K562 (cell line): ENCODE measurements at regions not wholly inside any gene's neighbourhood (a gene's known extent, or its start where the extent isn't known, plus 50 kb on each side); places are given as distances from the start of the nearest gene placed in this dataset.

ENCODE experiments used
- ATAC-seq: fragments of 200-7000 bp; cut with Tn5 transposase; 3 replicates; pipeline ENCODE4 v1.9.1; 2020; ENCODE audit warnings: moderate library complexity
- BruUV-seq: library from RNA; stranded (reverse); fragments of 400-500 nt; replicated peaks from 2 replicates; lab custom pipeline; 2021; lab: Mats Ljungman, UMichigan
- CTCF ChIA-PET: fragments of 300-600 bp; formaldehyde crosslinking; extraction: SDS; loops from one replicate; lab custom pipeline; 2021; ENCODE audit warnings: low intra/inter-chr PET ratio; lab: Yijun Ruan, JAX
- POLR2A ChIA-PET: fragments of 300-600, 350-650 bp; sonication (Branson Sonifier 250); formaldehyde crosslinking; extraction: SDS; loops from one replicate; lab custom pipeline; 2021; ENCODE audit warnings: antibody characterized with exemption, inconsistent platforms; lab: Yijun Ruan, JAX
- DNase-seq, 4 experiments: peaks; one replicate each; pipeline versions ENCODE4 v3.0.0 to v3.0.0-alpha.2; 2011 to 2018; ENCODE audit warnings: low spot score in 3 of 4, mixed read lengths in 3 of 4; ENCODE audit errors: extremely low read depth in 1 of 4
- FAIRE-seq: peaks from 2 replicates; lab custom pipeline; 2011; peaks lifted over from hg19 to GRCh38; lab: Jason Lieb, UNC
- H2AFZ ChIP-seq: 2 replicates; pipeline ENCODE4 v1.6.0; 2011; ENCODE audit warnings: low read depth, low read length, control low read depth, inconsistent platforms
- H3K27ac ChIP-seq: fragments of 200-600 bp; 3 replicates; pipeline ENCODE4 v1.8.0; 2011; ENCODE audit warnings: low read depth, mild to moderate bottlenecking, control low read depth, inconsistent platforms, low read length, moderate library complexity, mixed read lengths; ENCODE audit errors: extremely low read depth
- H3K27me3 ChIP-seq, 2 experiments: fragments of 300-600 bp in 1 of 2; 2 replicates in 1 of 2; 3 replicates in 1 of 2; pipeline versions ENCODE4 v1.6.0 to v1.8.0; 2011; ENCODE audit warnings: inconsistent platforms in 2 of 2, low read length in 2 of 2, mild to moderate bottlenecking in 1 of 2, mixed read lengths in 1 of 2, moderate library complexity in 1 of 2; ENCODE audit not compliant: control insufficient read depth in 2 of 2, insufficient read depth in 2 of 2
- H3K36me3 ChIP-seq: fragments of 300-600 bp; 3 replicates; pipeline ENCODE4 v1.8.0; 2011; ENCODE audit warnings: mild to moderate bottlenecking, low read length, inconsistent platforms; ENCODE audit not compliant: control insufficient read depth, insufficient read depth
- H3K4me1 ChIP-seq, 2 experiments: fragments of 200-600 bp in 1 of 2; replicated peaks in 1 of 2; 2 replicates in 1 of 2; 3 replicates in 1 of 2; pipeline versions ENCODE4 v1.5.1 to v1.8.0; 2011; ENCODE audit warnings: inconsistent platforms in 2 of 2, low read length in 2 of 2, mild to moderate bottlenecking in 1 of 2, mixed read lengths in 1 of 2, moderate library complexity in 1 of 2; ENCODE audit not compliant: control insufficient read depth in 2 of 2, insufficient read depth in 2 of 2
- H3K4me2 ChIP-seq: 2 replicates; pipeline ENCODE4 v1.6.1; 2011; ENCODE audit warnings: low read length, control low read depth, inconsistent platforms, mixed read lengths; ENCODE audit not compliant: insufficient read depth
- H3K4me3 ChIP-seq: fragments of 200-600 bp; sonication (generic), shearing (Covaris generic); 2 replicates; pipeline ENCODE4 v1.5.1; 2016; ENCODE audit warnings: control low read depth, inconsistent platforms
- H3K79me2 ChIP-seq: fragments of 200-600 bp; 3 replicates; pipeline ENCODE4 v1.8.0; 2011; ENCODE audit warnings: low read length, inconsistent platforms; ENCODE audit not compliant: control insufficient read depth, insufficient read depth
- H3K9ac ChIP-seq, 2 experiments: 2 replicates each; pipeline versions ENCODE4 v1.6.0 to v1.6.1; 2011; ENCODE audit warnings: low read depth in 2 of 2, low read length in 2 of 2, control low read depth in 1 of 2, inconsistent platforms in 1 of 2, mild to moderate bottlenecking in 1 of 2, mixed read lengths in 1 of 2; ENCODE audit not compliant: insufficient read depth in 1 of 2
- H3K9me1 ChIP-seq: one replicate; pipeline ENCODE4 v1.6.0; 2011; ENCODE audit warnings: inconsistent platforms, mild to moderate bottlenecking, low read length, moderate library complexity; ENCODE audit not compliant: control insufficient read depth, insufficient read depth
- H3K9me3 ChIP-seq: replicated peaks from 2 replicates; pipeline ENCODE4 v1.5.1; 2011; ENCODE audit warnings: low read depth, low read length, inconsistent platforms; ENCODE audit not compliant: control insufficient read depth, insufficient read depth
- H4K20me1 ChIP-seq: replicated peaks from 2 replicates; pipeline ENCODE4 v1.6.1; 2011; ENCODE audit warnings: low read length, inconsistent platforms, mixed read lengths; ENCODE audit not compliant: control insufficient read depth, insufficient read depth
- BHLHE40 ChIP-seq: IDR thresholded peaks from 2 replicates; pipeline ENCODE4 v1.6.1; 2011; ENCODE audit warnings: low read length, improper control_type of control experiment
- KLF6 ChIP-seq: fragments of 250-450 bp; sonication (Bioruptor Pico); IDR thresholded peaks from 2 replicates; pipeline ENCODE4 v1.4.0; 2020; ENCODE audit warnings: mild to moderate bottlenecking, moderate library complexity, borderline replicate concordance
- NKRF ChIP-seq: fragments of 450-650 bp; IDR thresholded peaks from 2 replicates; pipeline ENCODE4 v1.6.1; 2016; ENCODE audit warnings: borderline replicate concordance
- PHF20 ChIP-seq: fragments of 450-650 bp; IDR thresholded peaks from 2 replicates; pipeline ENCODE4 v1.6.1; 2018; ENCODE audit not compliant: partially characterized antibody
- TEAD4 ChIP-seq, 2 experiments: sonication (generic) in 1 of 2; formaldehyde crosslinking in 1 of 2; IDR thresholded peaks; 2 replicates each; pipeline versions ENCODE4 v1.6.1 to v1.8.0; 2012 to 2022; ENCODE audit warnings: borderline replicate concordance in 1 of 2, inconsistent platforms in 1 of 2, low read length in 1 of 2, mild to moderate bottlenecking in 1 of 2, missing genetic modification reagents in 1 of 2
- THAP12 ChIP-seq: fragments of 250-450 bp; sonication (Bioruptor Pico); IDR thresholded peaks from 2 replicates; pipeline ENCODE4 v1.9.0; 2021; ENCODE audit warnings: mild to moderate bottlenecking, inconsistent platforms
- U2AF2 ChIP-seq: fragments of 200-400 bp; formaldehyde crosslinking; optimal IDR thresholded peaks from 2 replicates; pipeline ENCODE3; 2017; ENCODE audit warnings: low read depth, mild to moderate bottlenecking, low read length
- XRCC3 ChIP-seq: fragments of 450-650 bp; IDR thresholded peaks from 2 replicates; pipeline ENCODE4 v1.6.1; 2017; ENCODE audit warnings: mild to moderate bottlenecking, moderate library complexity
- ZC3H4 ChIP-seq: sonication (generic); formaldehyde crosslinking; IDR thresholded peaks from 2 replicates; pipeline ENCODE4 v1.9.0; 2021; ENCODE audit warnings: missing genetic modification reagents, borderline replicate concordance
- WGBS: fragments of 100-300 bp; shearing (Covaris generic); methylation state at CpG from one replicate; pipeline ENCODE4 v1.1.6; 2016; ENCODE audit warnings: low coverage, mixed read lengths; ENCODE audit not compliant: insufficient coverage; ENCODE audit errors: missing lambda C conversion rate; 5-methylcytosine and 5-hydroxymethylcytosine counted together
- in situ Hi-C: fragments of 300-500 bp; cut with MboI; formaldehyde crosslinking; loops from 4 replicates; pipeline ENCODE4 v1.15.0; 2018; ENCODE audit warnings: inconsistent platforms, mixed read lengths
- intact Hi-C: fragments of 100-400 bp; cut with micrococcal nuclease; formaldehyde crosslinking; loops from 2 replicates; pipeline ENCODE4 v1.14.2; 2022
- TF ChIP-seq, protein P1 (sequence below): fragments of 450-650 bp; formaldehyde crosslinking; IDR thresholded peaks from 2 replicates; pipeline ENCODE4 v1.4.0; 2022; ENCODE audit warnings: missing genetic modification characterization
- TF ChIP-seq, protein P2 (sequence below): fragments of 450-650 bp; formaldehyde crosslinking; IDR thresholded peaks from 2 replicates; pipeline ENCODE4 v1.4.0; 2020; ENCODE audit warnings: mild to moderate bottlenecking, moderate library complexity

- TF ChIP-seq THAP12 (CRISPR knock-in tag) (no peak), XRCC3 (no peak)
Observed at GRCh38 chr4:33357121-33357520, 2637.0 kb downstream of the PCDH7 start (continued).

DNA sequence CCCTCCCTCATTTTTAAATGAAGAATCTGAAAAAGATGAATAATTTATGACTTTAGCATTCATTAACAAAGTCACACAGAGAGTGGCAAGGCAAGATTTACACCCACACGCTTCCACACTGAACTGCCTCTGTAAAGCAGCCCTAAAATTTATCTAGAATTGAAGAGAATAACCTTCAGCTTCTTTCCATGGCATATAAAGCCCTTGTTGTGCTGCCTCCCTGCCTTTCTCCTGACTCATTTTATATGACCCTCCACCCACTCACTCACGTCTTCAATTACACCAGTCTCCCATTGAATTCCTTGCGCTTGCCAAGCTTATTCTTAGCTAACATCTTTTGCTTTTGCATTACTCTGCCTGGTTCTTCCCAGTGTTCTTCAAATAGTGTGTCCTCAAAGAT is 2649.3 kb downstream of the PCDH7 start:
- no peaks in the 10 kb centered on the region for H3K79me2 ChIP-seq
- no peak overlapping the region for H3K4me2 ChIP-seq
- no peaks in the 10 kb centered on the region for H3K27me3 ChIP-seq
- no peak overlapping the region for H3K9ac ChIP-seq
- in situ Hi-C loops (no loop called here), intact Hi-C loops (no loop called here)
- no peak overlapping the region for H2AFZ ChIP-seq
- TF ChIP-seq PHF20, result no peak
- no peak for TF ChIP-seq ZC3H4 (CRISPR knock-in tag)
- no peak for TF ChIP-seq KLF6 (CRISPR knock-in tag)
- TF ChIP-seq BHLHE40, result no peak
- TF ChIP-seq NKRF, result no peak
- no peak for TF ChIP-seq U2AF2
- TF ChIP-seq, protein P1, sequence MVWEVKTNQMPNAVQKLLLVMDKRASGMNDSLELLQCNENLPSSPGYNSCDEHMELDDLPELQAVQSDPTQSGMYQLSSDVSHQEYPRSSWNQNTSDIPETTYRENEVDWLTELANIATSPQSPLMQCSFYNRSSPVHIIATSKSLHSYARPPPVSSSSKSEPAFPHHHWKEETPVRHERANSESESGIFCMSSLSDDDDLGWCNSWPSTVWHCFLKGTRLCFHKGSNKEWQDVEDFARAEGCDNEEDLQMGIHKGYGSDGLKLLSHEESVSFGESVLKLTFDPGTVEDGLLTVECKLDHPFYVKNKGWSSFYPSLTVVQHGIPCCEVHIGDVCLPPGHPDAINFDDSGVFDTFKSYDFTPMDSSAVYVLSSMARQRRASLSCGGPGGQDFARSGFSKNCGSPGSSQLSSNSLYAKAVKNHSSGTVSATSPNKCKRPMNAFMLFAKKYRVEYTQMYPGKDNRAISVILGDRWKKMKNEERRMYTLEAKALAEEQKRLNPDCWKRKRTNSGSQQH (CRISPR knock-in tag), result no peak
- TF ChIP-seq, protein P2, sequence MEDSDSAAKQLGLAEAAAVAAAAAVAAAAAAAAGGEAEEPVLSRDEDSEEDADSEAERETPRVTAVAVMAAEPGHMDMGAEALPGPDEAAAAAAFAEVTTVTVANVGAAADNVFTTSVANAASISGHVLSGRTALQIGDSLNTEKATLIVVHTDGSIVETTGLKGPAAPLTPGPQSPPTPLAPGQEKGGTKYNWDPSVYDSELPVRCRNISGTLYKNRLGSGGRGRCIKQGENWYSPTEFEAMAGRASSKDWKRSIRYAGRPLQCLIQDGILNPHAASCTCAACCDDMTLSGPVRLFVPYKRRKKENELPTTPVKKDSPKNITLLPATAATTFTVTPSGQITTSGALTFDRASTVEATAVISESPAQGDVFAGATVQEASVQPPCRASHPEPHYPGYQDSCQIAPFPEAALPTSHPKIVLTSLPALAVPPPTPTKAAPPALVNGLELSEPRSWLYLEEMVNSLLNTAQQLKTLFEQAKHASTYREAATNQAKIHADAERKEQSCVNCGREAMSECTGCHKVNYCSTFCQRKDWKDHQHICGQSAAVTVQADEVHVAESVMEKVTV, result no peak
- TF ChIP-seq TEAD4 (IDR thresholded peaks at IDR 0.05; ENCODE audit: low read length), result no peak
- no peak for TF ChIP-seq TEAD4 (CRISPR knock-in tag; IDR thresholded peaks at IDR 0.05; ENCODE audit: borderline replicate concordance)
- no peak overlapping the region for H3K4me3 ChIP-seq
- WGBS, result 2% methylated on average over 3 of the region's 3 CpGs
- H3K4me1 ChIP-seq, result no peaks in the 10 kb centered on the region
- no peaks in the 10 kb centered on the region for H3K9me1 ChIP-seq
- H3K36me3 ChIP-seq, result no peaks in the 10 kb centered on the region
- ATAC-seq (no peak), DNase-seq (no peak), FAIRE-seq (no peak)
- no peak overlapping the region for H3K27ac ChIP-seq
- no peaks in the 10 kb centered on the region for H3K9me3 ChIP-seq
- no TSS peak for BruUV-seq
- H4K20me1 ChIP-seq, result no peaks in the 10 kb centered on the region
- ChIA-PET CTCF (no interaction called here), POLR2A (no interaction called here)
